HG03066 (cell line): ENCODE measurements at regions not wholly inside any gene's neighbourhood (a gene's known extent, or its start where the extent isn't known, plus 50 kb on each side); places are given as distances from the start of the nearest gene placed in this dataset.

Source experiments
- ATAC-seq: cut with Tn5 transposase; IDR thresholded peaks from one replicate; pipeline ENCODE4 v1.9.1; 2021; ENCODE audit warnings: low read depth; ENCODE audit not compliant: unreplicated experiment

- ATAC-seq, result peak; percentile 72
These were observed 267.9 kb upstream of the THBS1 start for GRCh38 chr15:39312984-39313383.

GRCh38 chr15:39313467-39313866, 267.4 kb upstream of the THBS1 start:
- ATAC-seq, result no peak

- no peak for ATAC-seq
These were observed 267.0 kb upstream of the THBS1 start for GRCh38 chr15:39313881-39314280.

GRCh38 chr15:39315206-39315850, 265.6 kb upstream of the THBS1 start:
- no peak for ATAC-seq

GRCh38 chr15:39317225-39317624, 263.7 kb upstream of the THBS1 start:
- no peak for ATAC-seq

GRCh38 chr15:39318231-39318630, 262.6 kb upstream of the THBS1 start:
- ATAC-seq, result no peak

- ATAC-seq, result no peak
These were observed 260.5 kb upstream of the THBS1 start for GRCh38 chr15:39320355-39320754.

- ATAC-seq, result no peak
These were observed 260.0 kb upstream of the THBS1 start for GRCh38 chr15:39320886-39321285.

GRCh38 chr15:39321977-39322376, 258.9 kb upstream of the THBS1 start:
- no peak for ATAC-seq

- ATAC-seq, result no peak
These were observed 257.7 kb upstream of the THBS1 start for GRCh38 chr15:39323157-39323556.

- no peak for ATAC-seq
These were observed 257.2 kb upstream of the THBS1 start for GRCh38 chr15:39323706-39324105.

GRCh38 chr15:39326306-39326975, 254.4 kb upstream of the THBS1 start:
- ATAC-seq, result no peak

- no peak for ATAC-seq
These were observed 253.7 kb upstream of the THBS1 start for GRCh38 chr15:39327005-39327730.

GRCh38 chr15:39330061-39330460, 250.8 kb upstream of the THBS1 start:
- no peak for ATAC-seq

GRCh38 chr15:39331584-39331983, 249.3 kb upstream of the THBS1 start:
- ATAC-seq, result no peak

GRCh38 chr15:39332846-39333245, 248.0 kb upstream of the THBS1 start:
- ATAC-seq, result no peak

- no peak for ATAC-seq
These were observed 247.5 kb upstream of the THBS1 start for GRCh38 chr15:39333393-39333792.

GRCh38 chr15:39333896-39334295, 247.0 kb upstream of the THBS1 start:
- no peak for ATAC-seq

- ATAC-seq, result no peak
These were observed 244.0 kb upstream of the THBS1 start for GRCh38 chr15:39336926-39337325.

GRCh38 chr15:39338251-39338650, 242.6 kb upstream of the THBS1 start:
- no peak for ATAC-seq

GRCh38 chr15:39340903-39341645, 239.8 kb upstream of the THBS1 start:
- ATAC-seq, result no peak
